Trophoblast cell (in vitro differentiated cells and primary cell): ENCODE measurements at regions not wholly inside any gene's neighbourhood (a gene's known extent, or its start where the extent isn't known, plus 50 kb on each side); places are given as distances from the start of the nearest gene placed in this dataset.
A peak's percentile ranks its signal among the peaks of the same experiment; 100 is the strongest.

ENCODE experiments used
- DNase-seq, 2 donors: peaks; one replicate each; pipeline ENCODE4 v3.0.0-alpha.2; 2016
- H2AFZ ChIP-seq: 2 replicates; pipeline ENCODE4 v1.6.1; 2013; ENCODE audit warnings: low read length, moderate library complexity, mild to moderate bottlenecking; ENCODE audit not compliant: insufficient read depth, poor library complexity
- H2AK5ac ChIP-seq: 2 replicates; pipeline ENCODE4 v1.6.1; 2013; ENCODE audit warnings: mild to moderate bottlenecking, low read length
- H2BK120ac ChIP-seq: 2 replicates; pipeline ENCODE4 v1.6.1; 2013; ENCODE audit warnings: low read length, mild to moderate bottlenecking, moderate library complexity; ENCODE audit not compliant: insufficient read depth, poor library complexity
- H2BK12ac ChIP-seq: 2 replicates; pipeline ENCODE4 v1.6.1; 2013; ENCODE audit warnings: mild to moderate bottlenecking, low read length, moderate library complexity
- H2BK5ac ChIP-seq: 2 replicates; pipeline ENCODE4 v1.6.1; 2013; ENCODE audit warnings: low read length, low read depth, moderate library complexity, mild to moderate bottlenecking; ENCODE audit not compliant: poor library complexity
- H3K14ac ChIP-seq: 2 replicates; pipeline ENCODE4 v1.6.1; 2013; ENCODE audit warnings: mild to moderate bottlenecking, low read length
- H3K18ac ChIP-seq: 2 replicates; pipeline ENCODE4 v1.6.1; 2013; ENCODE audit warnings: mild to moderate bottlenecking, low read length
- H3K23ac ChIP-seq: 2 replicates; pipeline ENCODE4 v1.6.1; 2013; ENCODE audit warnings: low read length
- H3K27ac ChIP-seq: 2 replicates; pipeline ENCODE4 v1.5.1; 2013; ENCODE audit warnings: low read depth, mild to moderate bottlenecking, inconsistent platforms, low read length, moderate library complexity
- H3K27me3 ChIP-seq: 2 replicates; pipeline ENCODE4 v1.6.1; 2013; ENCODE audit warnings: inconsistent platforms, mild to moderate bottlenecking, low read length, moderate library complexity; ENCODE audit not compliant: insufficient read depth
- H3K36me3 ChIP-seq, 2 experiments: 1 replicate in 1 of 2; 2 replicates in 1 of 2; pipeline ENCODE4 v1.6.1; 2013; ENCODE audit warnings: low read length in 2 of 2, mild to moderate bottlenecking in 2 of 2, moderate library complexity in 1 of 2; ENCODE audit not compliant: insufficient read depth in 2 of 2, control insufficient read depth in 1 of 2
- H3K4ac ChIP-seq: 2 replicates; pipeline ENCODE4 v1.6.1; 2013; ENCODE audit warnings: low read depth, mild to moderate bottlenecking, low read length, moderate library complexity
- H3K4me1 ChIP-seq, 2 experiments: 1 replicate in 1 of 2; 2 replicates in 1 of 2; pipeline ENCODE4 v1.6.1; 2013; ENCODE audit warnings: low read length in 2 of 2, mild to moderate bottlenecking in 2 of 2, moderate library complexity in 1 of 2; ENCODE audit not compliant: insufficient read depth in 2 of 2, control insufficient read depth in 1 of 2
- H3K4me2 ChIP-seq: 2 replicates; pipeline ENCODE4 v1.6.1; 2013; ENCODE audit warnings: inconsistent platforms, mild to moderate bottlenecking, low read length, moderate library complexity
- H3K4me3 ChIP-seq: 2 replicates; pipeline ENCODE4 v1.5.1; 2013; ENCODE audit warnings: mild to moderate bottlenecking, low read depth, low read length, inconsistent platforms
- H3K79me1 ChIP-seq: one replicate; pipeline ENCODE4 v1.6.1; 2013; ENCODE audit warnings: low read length
- H3K79me2 ChIP-seq: 2 replicates; pipeline ENCODE4 v1.6.1; 2013; ENCODE audit warnings: low read length, mild to moderate bottlenecking; ENCODE audit not compliant: control insufficient read depth, insufficient read depth, poor library complexity
- H3K9ac ChIP-seq: 2 replicates; pipeline ENCODE4 v1.6.1; 2013; ENCODE audit warnings: mild to moderate bottlenecking, low read length
- H3K9me3 ChIP-seq: 2 replicates; pipeline ENCODE4 v1.6.1; 2013; ENCODE audit warnings: low read depth, mild to moderate bottlenecking, control low read depth, inconsistent platforms, low read length; ENCODE audit not compliant: insufficient read depth
- H4K12ac ChIP-seq: 2 replicates; pipeline ENCODE4 v1.6.1; 2013; ENCODE audit warnings: low read depth, mild to moderate bottlenecking, low read length, moderate library complexity
- H4K8ac ChIP-seq: 2 replicates; pipeline ENCODE4 v1.6.1; 2013; ENCODE audit warnings: low read depth, mild to moderate bottlenecking, low read length, moderate library complexity
- H4K91ac ChIP-seq: one replicate; pipeline ENCODE4 v1.6.1; 2013; ENCODE audit warnings: low read depth, mild to moderate bottlenecking, low read length, moderate library complexity
- WGBS: extraction: QIAGEN DNeasy Blood & Tissue Kit; methylation state at CpG from one replicate; pipeline ENCODE4 v1.1.7; 2013; ENCODE audit warnings: missing lambda C conversion rate; ENCODE audit not compliant: insufficient read length, insufficient coverage; ENCODE audit errors: extremely low coverage; 5-methylcytosine and 5-hydroxymethylcytosine counted together

- Histone ChIP-seq H3K4me2 (no peak overlapping the region), H2AK5ac (no peak overlapping the region), H2BK12ac (no peak overlapping the region), H3K4me1 (no peaks in the 10 kb centered on the region), H2BK120ac (no peak overlapping the region), H3K36me3 (no peaks in the 10 kb centered on the region), H4K8ac (no peak overlapping the region), H3K27me3 (no peaks in the 10 kb centered on the region), H3K9me3 (peaks cover 20% of the 10 kb centered on the region), H4K12ac (no peak overlapping the region), H4K91ac (no peak overlapping the region), H3K18ac (no peak overlapping the region), H3K4me3 (no peak overlapping the region), H3K27ac (no peak overlapping the region), H3K23ac (no peak overlapping the region), H3K79me1 (no peaks in the 10 kb centered on the region), H2BK5ac (no peak overlapping the region), H3K9ac (no peak overlapping the region), H2AFZ (no peak overlapping the region), H3K14ac (no peak overlapping the region), H3K4ac (no peak overlapping the region), H3K79me2 (no peaks in the 10 kb centered on the region)
- no peak for DNase-seq
- no CpG with 5 or more reads among the region's 8 CpGs for WGBS
These were observed 182.8 kb upstream of the ANKRD30A start for GRCh38 chr10:36942616-36943015.

- no peak overlapping the region for H3K9ac ChIP-seq
- DNase-seq: no peak
- no peaks in the 10 kb centered on the region for H3K4me1 ChIP-seq
- H3K14ac ChIP-seq: no peak overlapping the region
- H4K8ac ChIP-seq: no peak overlapping the region
- H3K9me3 ChIP-seq: peaks cover 21% of the 10 kb centered on the region
- no peaks in the 10 kb centered on the region for H3K79me2 ChIP-seq
- H3K27me3 ChIP-seq: no peaks in the 10 kb centered on the region
- no peak overlapping the region for H4K12ac ChIP-seq
- no peak overlapping the region for H3K4me2 ChIP-seq
- no peak overlapping the region for H2BK5ac ChIP-seq
- no CpG with 5 or more reads among the region's 2 CpGs for WGBS
- no peak overlapping the region for H2BK120ac ChIP-seq
- no peaks in the 10 kb centered on the region for H3K79me1 ChIP-seq
- no peak overlapping the region for H2AK5ac ChIP-seq
- H3K18ac ChIP-seq: no peak overlapping the region
- H3K36me3 ChIP-seq: no peaks in the 10 kb centered on the region
- no peak overlapping the region for H3K4me3 ChIP-seq
- H4K91ac ChIP-seq: no peak overlapping the region
- no peak overlapping the region for H3K23ac ChIP-seq
- H2AFZ ChIP-seq: no peak overlapping the region
- H3K27ac ChIP-seq: no peak overlapping the region
- H2BK12ac ChIP-seq: no peak overlapping the region
- no peak overlapping the region for H3K4ac ChIP-seq
These were observed 222.4 kb upstream of the ANKRD30A start for GRCh38 chr10:36903040-36903439.

GRCh38 chr10:36899652-36900051 is 225.7 kb upstream of the ANKRD30A start:
- Histone ChIP-seq H3K9ac (no peak overlapping the region), H3K9me3 (peaks cover 20% of the 10 kb centered on the region), H3K4me3 (no peak overlapping the region), H3K79me1 (no peaks in the 10 kb centered on the region), H2BK5ac (no peak overlapping the region), H2BK120ac (no peak overlapping the region), H2AK5ac (no peak overlapping the region), H3K18ac (no peak overlapping the region), H4K91ac (no peak overlapping the region), H3K27ac (no peak overlapping the region), H3K36me3 (no peaks in the 10 kb centered on the region), H3K4ac (no peak overlapping the region), H4K8ac (no peak overlapping the region), H3K4me1 (no peaks in the 10 kb centered on the region), H4K12ac (no peak overlapping the region), H2BK12ac (no peak overlapping the region), H3K79me2 (no peaks in the 10 kb centered on the region), H3K14ac (no peak overlapping the region), H3K4me2 (no peak overlapping the region), H2AFZ (no peak overlapping the region), H3K23ac (no peak overlapping the region), H3K27me3 (no peaks in the 10 kb centered on the region)
- no peak for DNase-seq
- no CpG with 5 or more reads among the region's 5 CpGs for WGBS

GRCh38 chr10:36888925-36889573 is 236.3 kb upstream of the ANKRD30A start:
- H4K12ac ChIP-seq: no peak overlapping the region
- no peak overlapping the region for H4K91ac ChIP-seq
- H2BK120ac ChIP-seq: no peak overlapping the region
- no peaks in the 10 kb centered on the region for H3K4me1 ChIP-seq
- H3K23ac ChIP-seq: no peak overlapping the region
- no peaks in the 10 kb centered on the region for H3K79me1 ChIP-seq
- no peak overlapping the region for H2BK5ac ChIP-seq
- H2AFZ ChIP-seq: no peak overlapping the region
- no peak overlapping the region for H3K27ac ChIP-seq
- H3K4me3 ChIP-seq: no peak overlapping the region
- H2BK12ac ChIP-seq: no peak overlapping the region
- H3K14ac ChIP-seq: no peak overlapping the region
- no peaks in the 10 kb centered on the region for H3K79me2 ChIP-seq
- no peaks in the 10 kb centered on the region for H3K36me3 ChIP-seq
- no peak overlapping the region for H3K4me2 ChIP-seq
- H3K27me3 ChIP-seq: no peaks in the 10 kb centered on the region
- H3K9me3 ChIP-seq: peaks cover 11% of the 10 kb centered on the region
- DNase-seq: peak; percentile 20 to 81
- H4K8ac ChIP-seq: no peak overlapping the region
- H2AK5ac ChIP-seq: no peak overlapping the region
- no peak overlapping the region for H3K9ac ChIP-seq
- WGBS: 100% methylated on average over 1 of the region's 6 CpGs
- no peak overlapping the region for H3K4ac ChIP-seq
- H3K18ac ChIP-seq: no peak overlapping the region
